ENCODE measurements at regions not wholly inside any gene's neighbourhood (a gene's known extent, or its start where the extent isn't known, plus 50 kb on each side); places are given as distances from the start of the nearest gene placed in this dataset.
"Not testable (repeated sequence)": the region's sequence is repeated elsewhere in the genome, so short reads cannot be mapped to it uniquely, and the experiment has no call there.

DNA sequence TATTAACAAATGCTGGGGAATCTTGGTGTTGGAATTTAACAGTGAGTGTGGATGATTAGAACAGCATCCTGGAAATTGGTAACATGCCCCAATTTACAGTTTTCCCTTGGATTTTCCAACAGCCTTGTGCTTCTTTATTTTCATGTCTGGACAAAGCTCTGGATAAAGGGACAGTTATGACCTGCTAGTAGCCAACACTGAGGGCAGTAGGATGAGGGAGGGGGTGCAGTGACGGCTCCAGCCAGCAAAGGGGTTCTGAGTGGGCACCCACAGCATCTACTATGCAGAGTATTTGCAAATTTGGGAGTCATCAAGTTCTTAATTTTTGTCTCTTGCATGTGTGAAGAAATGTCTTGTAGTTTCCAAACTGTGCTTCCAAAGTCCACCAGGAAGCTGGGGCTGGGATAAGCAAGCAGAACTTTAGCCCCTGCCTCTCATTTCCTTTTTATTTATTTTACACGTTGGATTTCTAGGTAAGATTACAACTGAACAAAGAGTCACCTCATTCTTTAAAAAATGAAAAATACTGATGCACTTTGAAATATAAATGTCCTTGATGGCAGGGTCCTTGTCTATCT is 63.0 kb upstream of the SELENOP start:
- no peak for DNase-seq (ENCODE audit: insufficient read length, low spot score)
- no peak for FAIRE-seq

DNA sequence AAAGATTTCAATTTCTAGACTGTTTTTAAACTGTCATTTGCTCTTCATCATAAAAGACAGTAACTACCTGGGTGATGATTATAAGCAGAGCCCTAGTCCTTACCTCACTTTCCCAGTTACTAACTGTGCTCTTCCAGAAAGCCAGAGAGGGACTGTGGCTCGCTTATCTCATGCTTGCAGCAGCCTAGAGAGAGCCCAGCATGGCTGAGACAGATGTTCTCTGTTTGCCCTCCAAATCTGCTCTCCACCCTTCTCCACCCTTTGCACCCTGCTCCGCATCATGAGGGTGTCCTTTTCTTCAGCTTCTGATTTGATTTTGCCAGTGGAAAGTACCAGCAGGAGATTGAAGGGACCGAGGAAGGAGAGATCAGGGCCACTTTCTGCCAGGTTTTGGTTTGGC is 61.2 kb upstream of the SELENOP start:
- no peak for DNase-seq (ENCODE audit: insufficient read length, low spot score)
- no peak for FAIRE-seq

DNA sequence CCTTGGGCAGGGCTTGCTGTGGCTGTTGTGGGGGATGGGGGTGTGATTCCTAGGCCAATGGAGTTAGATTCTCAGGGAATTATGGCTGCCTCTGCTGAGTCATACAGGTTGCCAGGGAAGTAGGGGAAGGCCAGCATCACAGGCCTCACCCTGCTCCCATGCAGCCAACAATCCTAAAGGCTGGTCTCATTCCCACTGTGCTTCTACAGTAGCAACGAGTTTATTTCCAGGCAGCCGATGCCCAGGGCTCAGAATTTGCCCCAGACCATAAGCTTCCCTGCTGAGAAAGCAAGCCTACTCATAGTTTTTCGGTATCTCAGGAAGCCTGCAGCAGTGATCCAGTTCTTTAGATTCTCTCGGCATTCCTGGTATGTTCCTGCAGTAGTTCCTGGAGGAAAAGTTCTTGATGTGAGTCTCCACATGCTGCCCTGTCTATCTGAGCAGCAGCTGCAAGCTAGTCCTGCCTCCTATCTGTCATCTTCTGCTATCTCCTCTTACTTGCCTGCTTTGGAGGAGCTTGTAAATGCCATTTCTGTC is 59.3 kb upstream of the SELENOP start:
- FAIRE-seq, result no peak
- DNase-seq (ENCODE audit: insufficient read length, low spot score), result no peak

DNA sequence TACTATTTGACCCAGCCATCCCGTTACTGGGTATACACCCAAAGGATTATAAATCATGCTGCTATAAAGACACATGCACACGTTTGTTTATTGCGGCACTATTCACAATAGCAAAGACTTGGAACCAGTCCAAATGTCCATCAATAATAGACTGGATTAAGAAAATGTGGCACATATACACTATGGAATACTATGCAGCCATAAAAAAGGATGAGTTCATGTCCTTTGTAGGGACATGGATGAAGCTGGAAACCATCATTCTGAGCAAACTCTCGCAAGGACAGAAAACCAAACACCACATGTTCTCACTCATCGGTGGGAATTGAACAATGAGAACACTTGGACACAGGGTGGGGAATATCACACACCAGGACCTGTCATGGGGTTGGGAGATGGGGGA is 56.7 kb upstream of the SELENOP start:
- DNase-seq (ENCODE audit: insufficient read length, low spot score); FAIRE-seq: not testable (repeated sequence)

DNA sequence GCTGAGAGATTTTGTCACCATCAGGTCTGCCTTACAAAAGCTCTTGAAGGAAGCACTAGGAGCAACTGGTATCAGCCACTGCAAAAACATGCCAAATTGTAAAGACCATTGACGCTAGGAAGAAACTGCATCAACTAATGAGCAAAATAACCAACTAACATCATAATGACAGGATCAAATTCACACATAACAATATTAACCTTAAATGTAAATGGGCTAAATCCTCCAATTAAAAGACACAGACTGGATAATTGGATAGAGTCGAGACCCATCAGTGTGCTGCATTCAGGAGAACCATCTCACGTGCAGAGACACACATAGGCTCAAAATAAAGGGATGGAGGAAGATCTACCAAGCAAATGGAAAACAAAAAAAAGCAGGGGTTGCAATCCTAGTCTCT is 53.1 kb upstream of the SELENOP start:
- not testable (repeated sequence) for DNase-seq (ENCODE audit: insufficient read length, low spot score); FAIRE-seq

Data from GM19239 (cell line).